Spleen (tissue), 11 donors: ENCODE measurements at regions not wholly inside any gene's neighbourhood (a gene's known extent, or its start where the extent isn't known, plus 50 kb on each side); places are given as distances from the start of the nearest gene placed in this dataset.

Source experiments
- DNase-seq: peaks from one replicate; pipeline ENCODE4 v3.0.0-alpha.2; 2020
- H3K27ac ChIP-seq, 8 donors: fragments of 200-600 bp; sonication (generic) in 7 of 8; 1 replicate in 4 of 8; 2 replicates in 4 of 8; pipeline versions ENCODE4 v1.5.0 to v1.8.0; 2016 to 2021; ENCODE audit warnings: inconsistent platforms in 4 of 8, mild to moderate bottlenecking in 4 of 8, moderate library complexity in 1 of 8
- H3K27me3 ChIP-seq, 7 donors: fragments of 200-600 bp; sonication (generic) in 6 of 7; replicated peaks in 1 of 7; 1 replicate in 4 of 7; 2 replicates in 3 of 7; pipeline versions ENCODE4 v1.5.0 to v1.8.0; 2016 to 2021; ENCODE audit warnings: inconsistent platforms in 3 of 7, mild to moderate bottlenecking in 1 of 7
- H3K36me3 ChIP-seq, 6 donors: fragments of 200-600 bp; sonication (generic) in 5 of 6; 1 replicate in 4 of 6; 2 replicates in 2 of 6; pipeline versions ENCODE4 v1.5.0 to v1.8.0; 2016 to 2021; ENCODE audit warnings: inconsistent platforms in 2 of 6
- H3K4me1 ChIP-seq, 6 donors: fragments of 200-600 bp; sonication (generic) in 5 of 6; 1 replicate in 3 of 6; 2 replicates in 3 of 6; pipeline versions ENCODE4 v1.5.0 to v1.8.0; 2016 to 2021; ENCODE audit warnings: inconsistent platforms in 3 of 6
- H3K4me3 ChIP-seq, 8 donors: fragments of 200-600 bp; sonication (generic) in 7 of 8; 1 replicate in 4 of 8; 2 replicates in 4 of 8; pipeline versions ENCODE4 v1.5.0 to v1.8.0; 2016 to 2021; ENCODE audit warnings: inconsistent platforms in 4 of 8, mild to moderate bottlenecking in 4 of 8, moderate library complexity in 2 of 8
- H3K9me3 ChIP-seq, 8 donors: fragments of 200-600 bp; sonication (generic) in 7 of 8; 1 replicate in 4 of 8; 2 replicates in 4 of 8; pipeline versions ENCODE4 v1.5.0 to v1.8.0; 2016 to 2021; ENCODE audit warnings: inconsistent platforms in 4 of 8
- CTCF ChIP-seq, 11 experiments: fragments of 200-600 bp in 7 of 11; fragments of 450-650 bp in 4 of 11; sonication (generic) in 4 of 11; IDR thresholded peaks in 8 of 11; conservative IDR thresholded peaks in 3 of 11; 1 replicate in 7 of 11; 2 replicates in 4 of 11; pipeline versions ENCODE4 v1.4.0 to v1.8.0; 2016 to 2021; ENCODE audit warnings: antibody characterized with exemption in 11 of 11, inconsistent platforms in 4 of 11, mild to moderate bottlenecking in 1 of 11
- POLR2A ChIP-seq, 3 donors: fragments of 450-650 bp; IDR thresholded peaks; one replicate each; pipeline ENCODE4 v1.5.1; 2017; ENCODE audit warnings: antibody characterized with exemption in 3 of 3, mild to moderate bottlenecking in 1 of 3
- POLR2AphosphoS5 ChIP-seq, 3 donors: sonication (generic); formaldehyde crosslinking; IDR thresholded peaks; one replicate each; pipeline ENCODE4 v1.5.1; 2017; ENCODE audit warnings: antibody characterized with exemption in 3 of 3
- WGBS, 5 donors: extraction: QIAGEN DNeasy Blood & Tissue Kit in 3 of 5; methylation state at CpG; one replicate each; pipeline versions ENCODE4 v1.1.5 to v1.1.7; 2013 to 2018; 5-methylcytosine and 5-hydroxymethylcytosine counted together
- intact Hi-C: fragments of 100-400 bp; cut with DNase I; formaldehyde crosslinking; loops from one replicate; pipeline ENCODE4 v1.15.0; 2023; ENCODE audit warnings: low total_unique reads
- donor health status: healthy with polysubstance abuse.
- donor health status: DM: no; HTN: no; CAD: no; lungs with moderate emphysema.
- donor health status: DM: no; HTN: no; CAD: no.
- donor health status: Bipolar disorder and iron deficiency.
- donor health status: healthy.
- donor health status: DM: no; HTN: no; CAD: no.
- donor health status: DM: yes; HTN: yes; CAD: no.

DNA sequence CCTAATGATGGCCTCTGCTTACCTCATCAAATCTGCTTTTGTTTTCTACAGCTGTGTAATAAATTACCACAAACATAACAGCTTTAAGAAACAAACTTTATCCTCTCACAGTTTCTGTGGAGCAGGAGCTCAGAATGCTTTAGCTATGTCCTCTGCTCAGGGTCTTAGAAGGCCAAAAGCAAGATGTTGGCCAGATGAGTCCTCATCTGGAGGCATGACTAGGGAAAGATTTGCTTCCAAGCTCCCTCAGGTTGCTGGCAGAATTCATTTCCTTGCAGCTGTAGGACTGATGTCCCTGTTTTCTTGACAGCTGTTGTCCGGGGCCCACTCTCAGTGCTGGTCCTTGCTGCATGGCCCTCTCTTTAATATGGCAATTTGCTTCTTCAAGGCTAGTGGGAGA, 116.7 kb upstream of the PDE5A start:
- intact Hi-C loops = no loop called here
- H3K9me3 ChIP-seq = no peaks in the 10 kb centered on the region
- H3K4me3 ChIP-seq = no peak overlapping the region
- no peaks in the 10 kb centered on the region for H3K27me3 ChIP-seq
- WGBS, 5 donors = 73 to 97% (median 79%) methylated on average over 1 of the region's 1 CpG
- TF ChIP-seq CTCF (IDR thresholded peaks at IDR 0.05 in 8 of 11, conservative IDR thresholded peaks at IDR 0.05 in 3 of 11) (no peak), POLR2AphosphoS5 (IDR thresholded peaks at IDR 0.05) (no peak), POLR2A (IDR thresholded peaks at IDR 0.05) (no peak)
- H3K27ac ChIP-seq = no peak overlapping the region
- no peak for DNase-seq
- no peaks in the 10 kb centered on the region for H3K4me1 ChIP-seq
- no peaks in the 10 kb centered on the region for H3K36me3 ChIP-seq

DNA sequence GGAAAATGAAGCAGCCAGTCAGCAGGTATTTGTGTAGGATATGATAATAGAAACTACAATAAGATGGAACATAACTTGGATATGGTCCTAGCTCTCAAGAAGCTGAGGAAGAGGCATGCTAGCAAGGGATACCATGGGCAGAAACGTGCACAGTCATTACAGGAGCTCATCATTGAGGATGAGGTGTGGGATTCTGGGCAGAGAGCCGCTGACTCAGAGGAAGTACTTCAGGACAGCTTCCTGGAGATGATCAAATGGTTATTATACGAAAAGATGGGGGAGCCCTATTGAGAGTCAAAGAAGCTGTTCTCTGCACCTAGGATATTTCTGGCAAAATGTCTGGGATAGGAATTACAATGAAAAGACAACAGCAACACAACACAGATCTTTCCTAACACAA, 116.0 kb upstream of the PDE5A start:
- intact Hi-C loops = no loop called here
- H3K36me3 ChIP-seq = no peaks in the 10 kb centered on the region
- no peak overlapping the region for H3K4me3 ChIP-seq
- DNase-seq = no peak
- TF ChIP-seq CTCF (IDR thresholded peaks at IDR 0.05 in 8 of 11, conservative IDR thresholded peaks at IDR 0.05 in 3 of 11) (no peak), POLR2A (IDR thresholded peaks at IDR 0.05) (no peak), POLR2AphosphoS5 (IDR thresholded peaks at IDR 0.05) (no peak)
- no peaks in the 10 kb centered on the region for H3K9me3 ChIP-seq
- H3K27ac ChIP-seq = no peak overlapping the region
- H3K27me3 ChIP-seq = no peaks in the 10 kb centered on the region
- WGBS, 5 donors = 50 to 62% (median 54%) methylated on average over 3 of the region's 3 CpGs
- no peaks in the 10 kb centered on the region for H3K4me1 ChIP-seq

- Histone ChIP-seq H3K4me1 (no peaks in the 10 kb centered on the region), H3K27me3 (no peaks in the 10 kb centered on the region), H3K9me3 (no peaks in the 10 kb centered on the region), H3K36me3 (no peaks in the 10 kb centered on the region), H3K27ac (no peak overlapping the region), H3K4me3 (no peak overlapping the region)
- DNase-seq = no peak
- intact Hi-C loops = no loop called here
- WGBS, 5 donors = 28 to 58% (median 47%) methylated on average over 2 of the region's 2 CpGs
- TF ChIP-seq CTCF (IDR thresholded peaks at IDR 0.05 in 8 of 11, conservative IDR thresholded peaks at IDR 0.05 in 3 of 11) = no peak
- no peak for TF ChIP-seq POLR2A (IDR thresholded peaks at IDR 0.05)
- no peak for TF ChIP-seq POLR2AphosphoS5 (IDR thresholded peaks at IDR 0.05)
Observed at GRCh38 chr4:119743644-119744043, 115.0 kb upstream of the PDE5A start.

GRCh38 chr4:119739796-119740195, 111.2 kb upstream of the PDE5A start:
- no peaks in the 10 kb centered on the region for H3K9me3 ChIP-seq
- no peaks in the 10 kb centered on the region for H3K4me1 ChIP-seq
- intact Hi-C loops = no loop called here
- H3K36me3 ChIP-seq = no peaks in the 10 kb centered on the region
- TF ChIP-seq POLR2AphosphoS5 (IDR thresholded peaks at IDR 0.05) = no peak
- no peak for TF ChIP-seq CTCF (IDR thresholded peaks at IDR 0.05 in 8 of 11, conservative IDR thresholded peaks at IDR 0.05 in 3 of 11)
- no peak for TF ChIP-seq POLR2A (IDR thresholded peaks at IDR 0.05)
- H3K4me3 ChIP-seq = no peak overlapping the region
- H3K27ac ChIP-seq = no peak overlapping the region
- H3K27me3 ChIP-seq = no peaks in the 10 kb centered on the region
- DNase-seq = no peak
- 73 to 77% (median 74%) methylated on average over 4 of the region's 4 CpGs for WGBS, 5 donors
